Neural cell (in vitro differentiated cells): ENCODE measurements at regions not wholly inside any gene's neighbourhood (a gene's known extent, or its start where the extent isn't known, plus 50 kb on each side); places are given as distances from the start of the nearest gene placed in this dataset.

Experiments
- H2AFZ ChIP-seq: fragments of 200-600, 300-800 bp; sonication (generic), shearing (Covaris generic); 2 replicates; pipeline ENCODE4 v1.6.0; 2014; ENCODE audit warnings: low read depth, mild to moderate bottlenecking, antibody characterized with exemption, low read length, moderate library complexity
- H3F3A ChIP-seq: fragments of 200-600 bp; shearing (Covaris generic); 2 replicates; pipeline ENCODE4 v1.6.1; 2016; ENCODE audit warnings: mild to moderate bottlenecking, moderate library complexity, mixed read lengths, antibody characterized with exemption, low read length; ENCODE audit not compliant: insufficient read depth, poor library complexity, severe bottlenecking
- H3K27ac ChIP-seq: fragments of 200-600, 300-800 bp; sonication (generic), shearing (Covaris generic); 2 replicates; pipeline ENCODE4 v1.5.1; 2014; ENCODE audit warnings: mild to moderate bottlenecking, low read length, moderate library complexity
- H3K27me3 ChIP-seq: fragments of 300-800, 200-600 bp; sonication (generic), shearing (Covaris generic); 2 replicates; pipeline ENCODE4 v1.6.0; 2014; ENCODE audit warnings: mild to moderate bottlenecking, low read depth, low read length, moderate library complexity; ENCODE audit not compliant: insufficient read depth
- H3K36me3 ChIP-seq: fragments of 300-800, 200-600 bp; sonication (generic), shearing (Covaris generic); 2 replicates; pipeline ENCODE4 v1.5.1; 2014; ENCODE audit warnings: mild to moderate bottlenecking, antibody characterized with exemption, low read length, moderate library complexity; ENCODE audit not compliant: insufficient read depth
- H3K4me2 ChIP-seq: fragments of 300-800, 200-600 bp; sonication (generic), shearing (Covaris generic); 2 replicates; pipeline ENCODE4 v1.6.0; 2014; ENCODE audit warnings: mild to moderate bottlenecking, low read length
- H3K4me3 ChIP-seq: fragments of 300-800, 200-600 bp; sonication (generic), shearing (Covaris generic); 2 replicates; pipeline ENCODE4 v1.5.1; 2014; ENCODE audit warnings: mild to moderate bottlenecking, low read length, moderate library complexity
- H3K79me2 ChIP-seq: fragments of 200-600 bp; shearing (Covaris generic); replicated peaks from 2 replicates; pipeline ENCODE4 v1.6.0; 2014; ENCODE audit warnings: mild to moderate bottlenecking, low read length, moderate library complexity; ENCODE audit not compliant: insufficient read depth
- H3K9ac ChIP-seq: fragments of 300-800, 200-600 bp; sonication (generic), shearing (Covaris generic); 2 replicates; pipeline ENCODE4 v1.6.1; 2016; ENCODE audit warnings: mild to moderate bottlenecking, low read length, mixed read lengths
- H3K9me2 ChIP-seq: fragments of 200-600 bp; shearing (Covaris generic); 2 replicates; pipeline ENCODE4 v1.6.1; 2016; ENCODE audit warnings: mild to moderate bottlenecking, low read length, mixed read lengths; ENCODE audit not compliant: insufficient read depth
- H3K9me3 ChIP-seq: fragments of 200-600, 300-800 bp; sonication (generic), shearing (Covaris generic); 2 replicates; pipeline ENCODE4 v1.6.1; 2016; ENCODE audit warnings: mild to moderate bottlenecking, mixed run types, low read length, moderate library complexity, mixed read lengths
- H4K20me1 ChIP-seq: fragments of 200-600 bp; shearing (Covaris generic); 2 replicates; pipeline ENCODE4 v1.6.1; 2016; ENCODE audit warnings: mild to moderate bottlenecking, mixed run types; ENCODE audit not compliant: insufficient read depth
- EP300 ChIP-seq: fragments of 450-650 bp; conservative IDR thresholded peaks from 2 replicates; pipeline ENCODE4 v1.6.1; 2014; ENCODE audit warnings: antibody characterized with exemption, mild to moderate bottlenecking, moderate library complexity; ENCODE audit not compliant: poor library complexity, severe bottlenecking
- EZH2 ChIP-seq: fragments of 200-600, 300-800 bp; shearing (Covaris generic), sonication (generic); IDR thresholded peaks from 2 replicates; pipeline ENCODE4 v1.6.1; 2014; ENCODE audit warnings: antibody characterized with exemption, low read length, borderline replicate concordance, mild to moderate bottlenecking; ENCODE audit not compliant: insufficient read depth, poor library complexity, severe bottlenecking
- MXI1 ChIP-seq: fragments of 450-650 bp; conservative IDR thresholded peaks from 2 replicates; pipeline ENCODE4 v1.6.1; 2014; ENCODE audit warnings: antibody characterized with exemption, mild to moderate bottlenecking; ENCODE audit not compliant: poor library complexity, severe bottlenecking
- POLR2AphosphoS5 ChIP-seq: IDR thresholded peaks from 2 replicates; pipeline ENCODE4 v1.6.1; 2012
- RAD21 ChIP-seq: fragments of 450-650 bp; conservative IDR thresholded peaks from 2 replicates; pipeline ENCODE4 v1.6.1; 2014; ENCODE audit warnings: antibody characterized with exemption, mild to moderate bottlenecking, moderate library complexity
- SMC3 ChIP-seq: fragments of 450-650 bp; conservative IDR thresholded peaks from 2 replicates; pipeline ENCODE4 v1.6.1; 2014; ENCODE audit warnings: antibody characterized with exemption, mild to moderate bottlenecking, moderate library complexity; ENCODE audit not compliant: poor library complexity
- TAF1 ChIP-seq: IDR thresholded peaks from 2 replicates; pipeline ENCODE4 v1.6.1; 2012; ENCODE audit warnings: low read depth
- TF ChIP-seq, protein P1 (sequence below): fragments of 450-650 bp; IDR thresholded peaks from 2 replicates; pipeline ENCODE4 v1.5.1; 2014; ENCODE audit warnings: antibody characterized with exemption, mild to moderate bottlenecking, moderate library complexity; ENCODE audit not compliant: poor library complexity, severe bottlenecking
- TF ChIP-seq, protein P2 (sequence below): IDR thresholded peaks from 2 replicates; pipeline ENCODE4 v1.6.1; 2012; ENCODE audit warnings: borderline replicate concordance

DNA sequence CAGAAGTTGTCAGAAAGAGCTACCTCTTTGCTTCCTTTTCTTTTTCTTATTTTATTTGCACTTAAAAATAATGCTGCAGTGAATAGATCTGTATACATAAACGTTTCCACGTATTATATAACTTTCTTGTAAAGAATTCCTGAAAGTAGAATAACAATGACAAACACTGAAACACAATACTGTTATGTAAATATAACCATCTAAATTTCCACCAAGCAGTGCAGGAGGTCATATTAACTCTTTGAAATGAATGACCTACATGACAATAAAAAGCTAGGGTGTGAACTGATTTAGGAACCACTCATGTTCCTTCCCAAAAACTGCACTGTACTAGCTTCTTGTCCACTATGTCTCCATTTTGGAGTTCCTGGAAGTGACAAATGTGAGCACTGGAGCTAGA is 85.8 kb downstream of the COX18 start:
- Histone ChIP-seq H3F3A (no peaks in the 10 kb centered on the region), H3K4me2 (no peak overlapping the region)

DNA sequence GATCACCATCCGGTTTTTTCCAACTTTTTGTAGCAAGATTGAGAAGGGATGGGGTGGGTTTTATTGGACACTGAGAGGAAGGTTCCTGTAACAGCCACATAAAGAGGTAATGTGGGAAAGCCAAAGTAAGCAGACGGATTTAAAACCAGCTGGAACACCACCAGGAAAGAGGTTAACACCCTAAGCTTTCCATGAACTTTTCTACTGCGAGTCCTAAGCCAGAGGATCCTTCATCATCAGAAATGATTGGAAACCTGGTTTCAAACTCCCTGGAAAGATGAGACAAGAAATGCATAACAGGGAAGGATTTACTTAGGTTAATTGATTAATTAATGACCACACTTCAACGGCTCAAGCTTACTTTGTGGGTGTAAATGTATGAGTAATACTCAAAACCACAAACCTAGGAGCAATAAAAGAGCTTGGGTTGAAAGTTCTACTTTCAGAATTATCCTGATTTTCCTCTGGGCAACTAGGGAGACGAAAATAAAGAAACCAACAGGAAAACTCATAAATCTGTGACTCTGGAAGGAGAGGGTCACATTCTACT is 91.5 kb downstream of the COX18 start:
- Histone ChIP-seq H3K4me2 (no peak overlapping the region), H3K27me3 (no peaks in the 10 kb centered on the region), H3K9ac (no peak overlapping the region), H2AFZ (no peak overlapping the region), H3K79me2 (no peaks in the 10 kb centered on the region), H4K20me1 (no peaks in the 10 kb centered on the region), H3K9me2 (no peaks in the 10 kb centered on the region), H3K9me3 (peaks cover 3% of the 10 kb centered on the region), H3K27ac (no peak overlapping the region), H3K36me3 (no peaks in the 10 kb centered on the region), H3F3A (no peaks in the 10 kb centered on the region), H3K4me3 (no peak overlapping the region)
- TF ChIP-seq TAF1 (no peak), EP300 (no peak), EZH2 (no peak), MXI1 (no peak), SMC3 (no peak), RAD21 (no peak), POLR2AphosphoS5 (no peak)
- TF ChIP-seq, protein P1, sequence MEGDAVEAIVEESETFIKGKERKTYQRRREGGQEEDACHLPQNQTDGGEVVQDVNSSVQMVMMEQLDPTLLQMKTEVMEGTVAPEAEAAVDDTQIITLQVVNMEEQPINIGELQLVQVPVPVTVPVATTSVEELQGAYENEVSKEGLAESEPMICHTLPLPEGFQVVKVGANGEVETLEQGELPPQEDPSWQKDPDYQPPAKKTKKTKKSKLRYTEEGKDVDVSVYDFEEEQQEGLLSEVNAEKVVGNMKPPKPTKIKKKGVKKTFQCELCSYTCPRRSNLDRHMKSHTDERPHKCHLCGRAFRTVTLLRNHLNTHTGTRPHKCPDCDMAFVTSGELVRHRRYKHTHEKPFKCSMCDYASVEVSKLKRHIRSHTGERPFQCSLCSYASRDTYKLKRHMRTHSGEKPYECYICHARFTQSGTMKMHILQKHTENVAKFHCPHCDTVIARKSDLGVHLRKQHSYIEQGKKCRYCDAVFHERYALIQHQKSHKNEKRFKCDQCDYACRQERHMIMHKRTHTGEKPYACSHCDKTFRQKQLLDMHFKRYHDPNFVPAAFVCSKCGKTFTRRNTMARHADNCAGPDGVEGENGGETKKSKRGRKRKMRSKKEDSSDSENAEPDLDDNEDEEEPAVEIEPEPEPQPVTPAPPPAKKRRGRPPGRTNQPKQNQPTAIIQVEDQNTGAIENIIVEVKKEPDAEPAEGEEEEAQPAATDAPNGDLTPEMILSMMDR: no peak
- TF ChIP-seq, protein P2, sequence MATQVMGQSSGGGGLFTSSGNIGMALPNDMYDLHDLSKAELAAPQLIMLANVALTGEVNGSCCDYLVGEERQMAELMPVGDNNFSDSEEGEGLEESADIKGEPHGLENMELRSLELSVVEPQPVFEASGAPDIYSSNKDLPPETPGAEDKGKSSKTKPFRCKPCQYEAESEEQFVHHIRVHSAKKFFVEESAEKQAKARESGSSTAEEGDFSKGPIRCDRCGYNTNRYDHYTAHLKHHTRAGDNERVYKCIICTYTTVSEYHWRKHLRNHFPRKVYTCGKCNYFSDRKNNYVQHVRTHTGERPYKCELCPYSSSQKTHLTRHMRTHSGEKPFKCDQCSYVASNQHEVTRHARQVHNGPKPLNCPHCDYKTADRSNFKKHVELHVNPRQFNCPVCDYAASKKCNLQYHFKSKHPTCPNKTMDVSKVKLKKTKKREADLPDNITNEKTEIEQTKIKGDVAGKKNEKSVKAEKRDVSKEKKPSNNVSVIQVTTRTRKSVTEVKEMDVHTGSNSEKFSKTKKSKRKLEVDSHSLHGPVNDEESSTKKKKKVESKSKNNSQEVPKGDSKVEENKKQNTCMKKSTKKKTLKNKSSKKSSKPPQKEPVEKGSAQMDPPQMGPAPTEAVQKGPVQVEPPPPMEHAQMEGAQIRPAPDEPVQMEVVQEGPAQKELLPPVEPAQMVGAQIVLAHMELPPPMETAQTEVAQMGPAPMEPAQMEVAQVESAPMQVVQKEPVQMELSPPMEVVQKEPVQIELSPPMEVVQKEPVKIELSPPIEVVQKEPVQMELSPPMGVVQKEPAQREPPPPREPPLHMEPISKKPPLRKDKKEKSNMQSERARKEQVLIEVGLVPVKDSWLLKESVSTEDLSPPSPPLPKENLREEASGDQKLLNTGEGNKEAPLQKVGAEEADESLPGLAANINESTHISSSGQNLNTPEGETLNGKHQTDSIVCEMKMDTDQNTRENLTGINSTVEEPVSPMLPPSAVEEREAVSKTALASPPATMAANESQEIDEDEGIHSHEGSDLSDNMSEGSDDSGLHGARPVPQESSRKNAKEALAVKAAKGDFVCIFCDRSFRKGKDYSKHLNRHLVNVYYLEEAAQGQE: no peak

More for the DNA sequence above, 85.8 kb downstream of the COX18 start:
- Histone ChIP-seq H3K27ac (no peak overlapping the region), H3K9me2 (no peaks in the 10 kb centered on the region), H3K9me3 (peaks cover 2% of the 10 kb centered on the region), H2AFZ (no peak overlapping the region), H3K4me3 (no peak overlapping the region), H4K20me1 (no peaks in the 10 kb centered on the region), H3K79me2 (no peaks in the 10 kb centered on the region), H3K27me3 (no peaks in the 10 kb centered on the region), H3K9ac (no peak overlapping the region), H3K36me3 (no peaks in the 10 kb centered on the region)
- no peak for TF ChIP-seq EZH2
- TF ChIP-seq EP300: no peak
- TF ChIP-seq, protein P1: no peak
- no peak for TF ChIP-seq TAF1
- no peak for TF ChIP-seq POLR2AphosphoS5
- no peak for TF ChIP-seq RAD21
- no peak for TF ChIP-seq SMC3
- TF ChIP-seq, protein P2: no peak
- no peak for TF ChIP-seq MXI1
